Kidney tubule cell (primary cell): ENCODE measurements at regions not wholly inside any gene's neighbourhood (a gene's known extent, or its start where the extent isn't known, plus 50 kb on each side); places are given as distances from the start of the nearest gene placed in this dataset.
"Not testable (repeated sequence)": the region's sequence is repeated elsewhere in the genome, so short reads cannot be mapped to it uniquely, and the experiment has no call there.

Source experiments
- DNase-seq: peaks from one replicate; pipeline ENCODE4 v3.0.0-alpha.2; 2018; ENCODE audit warnings: low spot score

DNA sequence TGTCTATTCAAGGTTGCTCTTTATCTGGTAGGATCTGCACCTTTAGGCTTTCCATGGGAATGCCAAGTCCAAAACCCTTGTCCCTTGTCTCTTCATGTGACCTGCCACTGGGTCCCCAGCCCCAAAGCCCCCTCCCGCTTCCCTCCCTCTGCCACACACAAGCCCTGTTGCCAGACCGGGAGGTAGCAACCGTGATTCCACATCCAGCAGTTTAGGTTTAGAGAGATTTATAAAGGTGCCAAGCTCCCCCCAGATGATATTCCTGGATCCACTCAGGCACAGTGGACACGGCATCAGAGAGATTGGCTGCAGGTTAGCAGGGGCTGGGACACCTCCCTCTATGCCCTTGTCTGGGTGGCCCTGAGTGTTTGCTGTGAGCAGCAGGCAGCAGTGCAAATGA is 504.7 kb downstream of the CCDC171 start:
- no peak for DNase-seq

DNA sequence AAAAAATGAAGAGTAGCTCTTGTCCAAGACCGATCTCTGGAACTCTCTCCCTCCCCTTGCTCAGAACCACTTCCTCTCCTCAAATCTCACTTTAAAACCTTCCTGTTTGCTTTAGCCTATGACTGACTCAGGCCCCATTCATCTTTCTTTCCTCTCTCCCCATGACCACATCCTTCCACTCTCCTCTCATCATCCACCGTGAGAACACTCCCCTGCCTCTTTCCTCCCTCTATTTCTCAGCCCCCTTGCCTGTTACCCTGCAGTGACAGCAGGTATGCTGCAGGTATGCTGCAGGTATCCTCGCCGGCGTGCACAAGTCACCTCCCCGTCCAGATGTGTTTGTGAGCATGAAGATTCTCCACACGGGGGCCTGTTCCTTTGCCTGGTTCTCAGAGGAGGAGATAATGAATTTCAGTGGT is 505.3 kb downstream of the CCDC171 start:
- DNase-seq: peak; percentile 80

DNA sequence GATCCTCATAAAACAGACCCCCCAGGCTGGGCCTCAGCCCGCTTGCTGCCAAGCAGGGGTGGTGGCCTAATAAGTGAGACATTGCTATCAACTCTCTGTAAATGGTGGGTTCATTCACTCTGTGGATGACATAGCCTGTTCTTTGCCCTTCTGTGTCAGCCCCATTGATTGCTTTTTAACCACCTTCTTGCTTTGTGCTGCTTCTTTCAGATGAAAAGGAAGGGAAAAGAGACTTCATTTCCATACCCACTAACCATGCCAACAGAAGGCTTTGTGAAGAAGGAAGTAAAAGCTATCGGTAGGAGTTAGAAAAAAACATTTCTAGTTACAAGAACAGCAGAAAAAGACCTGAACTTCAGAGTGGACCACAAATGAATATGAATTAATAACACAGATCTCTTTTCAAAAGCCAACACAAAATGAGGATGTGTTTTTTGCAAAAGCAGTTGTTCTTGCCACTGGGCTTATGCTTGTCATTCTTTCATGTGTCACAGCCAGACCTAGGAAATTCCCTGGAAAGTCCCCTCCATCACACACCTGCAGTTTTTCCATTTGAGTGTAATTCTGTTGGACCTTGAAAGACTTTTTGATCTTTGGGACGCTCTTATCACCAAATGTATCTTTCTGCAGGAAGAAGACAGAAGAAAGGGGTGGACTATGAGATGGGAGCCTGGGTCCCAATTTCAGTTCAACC is 507.7 kb downstream of the CCDC171 start:
- peak; percentile 61 for DNase-seq

DNA sequence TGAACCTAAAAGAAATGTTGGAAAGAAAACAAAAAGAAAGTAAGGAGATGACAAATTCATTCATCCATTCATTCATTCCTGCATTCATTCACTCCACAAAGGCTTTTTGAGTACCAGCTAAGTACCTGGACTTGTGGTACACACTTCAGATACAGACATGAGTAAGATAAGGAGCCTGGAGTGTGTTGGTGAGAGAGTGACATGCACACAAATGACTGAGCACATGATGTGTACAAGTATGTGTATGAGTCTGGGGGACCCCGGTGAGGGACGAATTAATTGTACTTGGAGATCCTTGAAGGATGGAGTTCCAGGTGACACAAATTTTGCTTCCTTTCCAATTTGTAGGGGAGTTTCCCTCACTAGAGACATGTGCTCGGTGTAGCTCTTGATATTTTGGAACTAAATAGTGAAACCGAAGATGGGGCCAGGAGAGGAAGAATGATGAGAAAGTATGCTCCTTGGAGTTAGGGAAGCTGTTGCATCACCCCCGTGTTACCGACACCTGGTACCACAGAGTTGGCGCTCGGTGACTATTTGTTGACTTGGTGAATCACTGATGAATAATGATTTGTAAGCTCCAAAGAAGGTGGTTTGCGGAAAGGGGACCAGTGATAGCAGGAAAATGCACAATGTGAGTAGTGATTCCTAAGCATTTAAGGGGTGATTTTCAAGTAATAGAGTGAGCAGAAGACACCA is 509.8 kb downstream of the CCDC171 start:
- DNase-seq: peak; percentile 89

DNA sequence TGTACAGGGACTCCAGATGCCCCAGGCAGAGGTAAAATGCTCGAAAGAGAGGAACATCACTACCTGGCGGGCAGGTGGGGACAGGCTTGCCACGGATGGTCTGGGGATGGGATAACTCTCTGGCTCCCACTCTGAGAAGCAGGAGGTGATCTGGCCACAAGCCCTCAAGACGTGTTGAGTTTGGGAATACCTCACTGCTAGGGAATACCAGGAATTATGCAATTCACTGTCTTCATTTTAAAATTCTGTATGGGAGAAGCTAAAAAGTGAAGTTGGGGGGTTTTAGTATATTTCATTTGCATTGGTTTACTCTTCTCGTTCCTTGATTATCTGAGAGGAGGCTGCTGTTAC is 510.4 kb downstream of the CCDC171 start:
- no peak for DNase-seq

DNA sequence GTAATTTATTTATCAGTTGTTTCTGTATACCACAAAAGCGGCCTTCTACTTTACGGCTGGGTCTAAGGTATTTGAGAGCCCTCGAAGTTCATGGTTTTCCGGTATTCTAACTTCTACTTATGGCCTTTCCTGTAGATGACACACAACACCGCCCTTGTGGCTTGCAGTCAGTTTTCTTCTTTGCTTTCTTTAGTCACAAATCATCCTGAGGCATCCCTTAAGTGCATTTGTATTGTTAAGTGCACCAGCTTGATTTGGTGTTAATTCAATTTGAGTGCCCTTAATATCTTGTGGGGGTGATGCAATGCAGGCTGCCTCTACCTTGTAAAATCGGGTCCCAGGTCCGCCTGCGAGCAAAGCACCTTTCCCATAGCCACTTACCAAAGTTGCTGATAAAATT is 511.9 kb downstream of the CCDC171 start:
- DNase-seq: peak; percentile 26

DNA sequence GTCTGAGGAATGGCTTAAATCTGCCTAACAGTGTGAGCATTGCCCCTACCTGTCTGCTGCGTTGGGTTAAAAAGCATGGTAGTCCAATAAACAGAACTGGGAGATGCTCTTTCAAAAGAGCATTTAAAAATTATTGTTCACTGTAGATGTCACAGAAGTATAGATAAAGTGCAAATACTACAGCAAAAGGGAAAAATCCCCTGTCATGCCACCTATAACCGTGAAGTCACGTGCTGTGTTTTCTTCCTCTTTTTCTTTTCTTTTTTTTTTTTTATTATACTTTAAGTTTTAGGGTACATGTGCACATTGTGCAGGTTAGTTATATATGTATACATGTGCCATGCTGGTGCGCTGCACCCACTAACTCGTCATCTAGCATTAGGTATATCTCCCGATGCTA is 513.4 kb downstream of the CCDC171 start:
- not testable (repeated sequence) for DNase-seq

DNA sequence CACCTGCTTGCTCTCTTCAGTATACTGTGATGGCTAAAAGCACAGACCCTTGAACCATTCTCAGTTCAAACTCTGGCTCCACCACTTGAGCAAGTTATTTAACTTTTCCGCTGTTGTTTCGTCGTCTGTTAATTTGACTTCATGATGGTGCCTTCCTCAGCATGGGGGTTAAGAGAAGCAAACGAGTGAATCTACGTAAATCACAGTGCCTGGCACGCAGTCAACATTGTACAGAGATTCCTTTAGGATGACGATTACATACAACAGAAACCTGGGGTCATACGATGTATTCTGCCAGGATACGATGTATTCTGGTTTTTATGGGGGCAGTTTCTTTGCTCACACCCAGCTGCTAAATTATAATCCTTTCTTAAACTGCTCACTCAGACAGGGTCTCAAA is 515.6 kb downstream of the CCDC171 start:
- DNase-seq: no peak

DNA sequence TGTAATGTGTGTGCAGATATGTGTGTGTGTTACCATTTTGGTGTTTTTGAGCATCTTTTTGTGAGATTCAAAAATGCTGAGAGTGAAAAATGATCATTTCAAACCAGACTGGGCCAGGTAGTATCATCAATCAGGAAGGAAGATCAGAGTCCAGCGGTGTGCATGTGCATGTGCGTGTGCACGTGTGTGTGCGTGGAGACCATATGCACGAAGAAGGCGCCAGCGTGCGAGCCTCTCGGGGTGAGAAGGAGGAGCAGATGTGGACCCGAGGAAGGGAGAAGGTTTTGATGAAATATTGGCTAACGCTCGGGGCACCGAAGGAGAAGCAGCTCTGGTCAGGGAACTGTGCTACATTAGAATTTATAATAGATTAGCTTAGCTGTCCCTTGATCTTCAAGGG is 516.4 kb downstream of the CCDC171 start:
- DNase-seq: no peak

DNA sequence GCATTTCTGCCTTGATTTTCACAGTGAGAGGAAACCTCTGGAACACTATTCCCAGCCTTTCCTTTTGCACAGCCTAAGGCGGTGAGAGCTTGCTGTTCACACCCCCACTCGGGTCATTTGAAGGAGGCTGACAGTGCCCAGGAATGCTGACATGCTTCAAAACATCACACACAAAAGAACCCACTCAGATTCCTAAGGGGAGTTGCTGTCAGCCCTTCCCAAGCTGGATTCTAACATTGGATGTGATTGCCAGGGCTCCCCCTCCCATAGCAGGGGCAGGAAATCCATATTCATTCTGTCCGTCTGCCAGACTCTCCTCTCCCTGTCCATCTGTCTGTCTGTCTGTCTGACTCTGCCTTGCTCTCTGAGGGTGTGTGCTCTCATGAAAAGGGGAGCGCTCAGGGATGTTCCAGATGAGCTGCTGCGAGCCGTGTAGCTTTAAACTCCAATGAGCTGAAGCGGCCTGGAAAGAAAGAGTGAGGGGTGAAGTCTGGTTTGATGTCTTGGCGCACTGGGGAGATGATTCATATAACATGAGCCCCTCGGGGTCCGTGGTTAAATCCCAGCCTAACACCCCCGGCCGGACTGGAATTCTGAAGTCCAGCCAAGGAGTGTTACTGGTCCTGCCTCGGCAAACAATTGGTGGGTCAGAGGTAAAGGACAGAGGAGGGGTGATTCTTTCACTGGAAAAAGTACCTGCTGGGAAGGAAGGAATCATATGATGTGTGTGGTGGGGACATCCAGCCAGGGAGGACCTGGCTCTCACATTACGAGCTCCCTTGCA is 517.0 kb downstream of the CCDC171 start:
- peak; percentile 67 for DNase-seq

DNA sequence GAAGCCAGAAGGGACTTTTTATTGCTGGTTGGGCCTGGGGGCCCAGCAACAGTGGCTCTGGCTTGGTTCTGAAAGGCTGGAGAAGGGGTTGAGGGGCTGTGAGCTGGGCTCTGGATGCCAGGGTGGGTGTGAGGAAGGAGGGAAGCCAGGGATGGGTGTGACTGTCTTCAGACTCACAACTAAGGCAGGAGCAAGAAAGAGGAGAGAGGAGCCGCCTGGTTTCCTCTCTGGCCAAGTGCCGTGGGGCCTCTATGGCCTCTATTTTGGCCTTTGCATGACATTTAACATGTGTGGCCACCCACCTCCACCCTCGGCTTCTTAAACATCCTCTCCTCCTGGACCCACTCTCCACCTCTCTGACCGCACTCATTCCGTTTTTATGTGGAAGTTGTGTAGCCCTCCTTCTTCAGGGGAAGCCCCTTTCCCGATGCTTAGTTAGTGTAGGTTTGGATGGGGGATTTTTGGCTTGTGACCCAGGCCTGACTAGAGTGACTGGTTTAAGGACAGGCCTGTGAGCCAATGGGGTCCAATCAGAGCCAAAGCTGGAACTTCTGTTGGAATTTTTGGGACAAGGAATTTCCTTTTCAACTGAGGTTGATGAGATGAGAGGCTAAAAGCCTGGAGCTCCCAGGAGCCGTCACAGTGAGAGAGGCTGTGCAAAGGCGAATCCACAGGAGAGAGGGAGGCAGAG is 517.8 kb downstream of the CCDC171 start:
- DNase-seq: no peak

DNA sequence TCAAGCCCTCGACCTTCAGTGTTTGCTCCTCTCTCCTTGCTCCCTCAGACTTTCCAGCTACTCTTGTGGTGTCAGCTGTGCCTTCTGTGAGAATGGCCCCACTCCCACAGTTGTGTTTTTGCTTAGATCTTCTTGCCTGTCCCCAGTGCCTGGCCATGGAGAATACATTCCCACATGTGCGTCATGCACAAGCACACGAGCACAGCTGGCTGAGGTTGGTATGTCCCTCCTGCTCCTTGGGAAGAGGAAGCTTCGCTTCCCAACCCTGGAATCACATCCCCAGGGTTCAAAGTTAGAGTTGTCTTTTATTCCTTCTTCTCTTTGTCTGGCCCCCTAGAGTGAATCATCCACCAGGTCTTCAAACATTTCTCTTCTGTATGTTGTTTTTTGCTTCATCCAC is 518.6 kb downstream of the CCDC171 start:
- DNase-seq: no peak

DNA sequence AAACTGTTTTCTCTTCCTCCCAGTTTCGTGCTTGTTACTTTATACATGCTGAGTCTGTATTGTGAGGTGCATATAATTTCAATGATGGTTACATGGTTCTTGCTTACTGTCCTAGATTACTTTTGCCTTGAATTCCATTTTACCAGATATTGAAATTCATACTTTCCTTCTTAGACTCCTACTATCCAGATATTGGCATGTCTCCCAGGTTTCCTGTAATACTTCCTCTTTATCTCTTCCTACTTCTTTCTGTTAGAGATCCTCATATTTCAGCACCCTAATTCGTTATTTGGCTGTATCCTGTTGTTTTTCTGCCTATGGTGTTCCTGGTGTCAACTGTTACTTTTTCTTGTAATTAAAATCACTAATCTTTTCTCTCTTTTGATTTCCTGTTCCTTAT is 522.1 kb downstream of the CCDC171 start:
- DNase-seq: no peak

DNA sequence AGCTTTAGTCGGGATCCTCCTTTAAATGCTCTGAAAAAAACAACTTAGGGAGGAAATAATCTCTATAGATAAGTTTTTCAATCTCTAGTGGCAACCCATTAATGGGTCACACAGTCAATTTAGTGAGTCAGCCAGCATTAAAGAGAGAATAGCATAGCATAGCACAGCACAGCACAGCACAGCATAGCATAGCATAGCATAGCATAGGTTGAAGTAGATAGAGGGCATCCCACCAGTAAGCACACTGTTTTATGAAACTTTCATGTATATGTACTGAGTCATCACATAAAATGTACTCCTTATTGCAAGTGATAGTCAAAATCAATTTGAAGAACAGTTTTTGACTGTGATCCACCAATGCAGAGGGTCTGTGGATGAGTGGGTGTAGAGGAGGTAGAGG is 522.9 kb downstream of the CCDC171 start:
- DNase-seq: no peak

DNA sequence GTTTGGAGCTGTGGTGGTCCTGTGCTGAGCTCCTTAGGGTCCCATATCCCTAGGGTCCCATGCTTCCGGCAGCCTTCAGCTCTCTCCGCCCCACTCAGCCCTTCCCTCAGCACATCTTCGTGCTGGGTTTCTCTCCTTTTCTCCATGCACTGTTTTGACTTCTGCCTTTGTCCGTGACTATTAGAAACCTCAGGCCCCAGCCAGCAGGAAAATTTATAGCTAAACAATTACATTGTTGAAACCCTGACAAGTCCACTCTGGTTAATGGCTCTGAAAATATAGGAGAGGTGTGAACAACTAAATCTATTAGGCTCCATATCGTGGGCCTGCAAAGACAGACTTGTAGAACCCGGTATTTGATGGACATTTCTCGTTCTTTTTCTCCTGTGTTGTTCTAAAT is 523.7 kb downstream of the CCDC171 start:
- no peak for DNase-seq

DNA sequence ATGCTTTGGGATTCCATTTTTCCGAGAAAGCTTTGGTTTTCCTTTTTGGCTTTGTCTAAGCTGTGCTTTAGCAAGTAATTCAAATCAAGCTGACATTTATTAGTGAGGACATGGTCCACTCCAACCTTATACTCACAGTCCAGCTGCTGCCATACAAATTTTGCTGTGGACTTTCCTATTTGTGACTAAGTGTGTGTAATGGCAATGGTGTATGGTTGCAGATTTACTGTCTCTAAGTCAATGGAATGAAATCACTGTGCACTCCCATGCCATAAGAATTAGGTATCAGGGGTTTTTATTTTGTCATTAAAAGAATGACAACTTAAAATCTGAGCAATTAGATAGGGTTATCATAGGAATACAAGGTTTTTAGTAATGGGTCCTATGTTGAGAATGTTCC is 530.0 kb downstream of the CCDC171 start:
- no peak for DNase-seq

DNA sequence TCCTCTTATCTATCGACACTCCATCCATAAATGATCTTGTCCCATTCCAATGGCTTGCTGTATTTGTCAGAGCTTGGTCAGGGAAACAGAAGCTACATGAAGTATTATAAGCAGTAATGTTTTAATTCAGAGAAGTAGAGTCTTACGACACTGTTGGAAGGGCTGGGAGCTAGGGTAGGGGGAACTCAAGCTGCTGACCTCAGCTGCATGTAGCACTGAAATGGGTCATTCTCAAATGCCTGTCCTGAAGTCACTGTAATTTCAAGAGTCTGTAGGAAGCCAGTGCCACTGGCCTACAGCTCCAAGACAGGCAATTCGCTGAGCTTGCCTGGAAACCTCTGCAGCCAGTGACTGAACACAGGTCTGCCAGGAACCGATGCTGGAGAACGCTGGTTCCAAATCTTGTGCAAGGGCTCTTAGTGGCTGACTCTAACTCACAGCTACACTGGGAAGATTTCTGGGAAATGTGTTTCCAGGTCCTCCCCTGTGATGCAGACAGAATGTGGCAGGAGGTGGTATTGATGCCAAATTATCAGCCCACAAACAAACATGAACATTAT is 532.4 kb downstream of the CCDC171 start:
- DNase-seq: no peak

DNA sequence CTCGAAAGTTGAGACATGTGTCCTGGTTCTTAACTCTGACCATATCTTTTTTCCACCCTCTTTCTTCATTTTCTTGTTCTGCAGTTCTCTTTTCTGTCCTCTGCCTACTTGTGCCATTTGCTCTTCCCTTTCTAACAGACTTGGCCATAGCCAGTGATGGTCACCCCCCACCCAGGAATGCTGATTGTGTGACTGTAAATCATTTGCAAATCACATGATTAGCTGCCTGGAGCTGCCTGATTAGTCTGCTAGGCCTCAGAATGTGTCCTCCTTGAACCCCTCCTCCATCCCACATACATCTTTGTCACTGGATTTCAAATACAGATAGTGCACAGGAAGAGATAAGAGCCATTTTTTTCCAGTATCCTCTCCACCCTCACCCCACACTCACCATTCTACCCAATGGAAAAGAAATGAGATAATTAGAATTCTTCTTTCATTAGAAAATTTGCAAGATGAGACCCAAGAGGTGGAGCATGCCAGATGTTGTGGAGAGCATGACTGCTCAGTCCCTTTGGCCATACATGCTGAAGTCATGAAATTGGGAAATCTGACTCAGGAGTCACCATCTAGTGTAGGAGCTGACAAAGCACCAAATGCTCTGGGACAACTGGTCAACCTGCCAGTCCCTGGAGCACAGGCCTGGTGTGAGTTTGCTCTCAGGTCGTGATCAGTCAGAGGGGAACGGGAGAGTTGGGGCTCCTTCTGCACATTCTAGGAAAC is 538.2 kb downstream of the CCDC171 start:
- peak; percentile 10 for DNase-seq

DNA sequence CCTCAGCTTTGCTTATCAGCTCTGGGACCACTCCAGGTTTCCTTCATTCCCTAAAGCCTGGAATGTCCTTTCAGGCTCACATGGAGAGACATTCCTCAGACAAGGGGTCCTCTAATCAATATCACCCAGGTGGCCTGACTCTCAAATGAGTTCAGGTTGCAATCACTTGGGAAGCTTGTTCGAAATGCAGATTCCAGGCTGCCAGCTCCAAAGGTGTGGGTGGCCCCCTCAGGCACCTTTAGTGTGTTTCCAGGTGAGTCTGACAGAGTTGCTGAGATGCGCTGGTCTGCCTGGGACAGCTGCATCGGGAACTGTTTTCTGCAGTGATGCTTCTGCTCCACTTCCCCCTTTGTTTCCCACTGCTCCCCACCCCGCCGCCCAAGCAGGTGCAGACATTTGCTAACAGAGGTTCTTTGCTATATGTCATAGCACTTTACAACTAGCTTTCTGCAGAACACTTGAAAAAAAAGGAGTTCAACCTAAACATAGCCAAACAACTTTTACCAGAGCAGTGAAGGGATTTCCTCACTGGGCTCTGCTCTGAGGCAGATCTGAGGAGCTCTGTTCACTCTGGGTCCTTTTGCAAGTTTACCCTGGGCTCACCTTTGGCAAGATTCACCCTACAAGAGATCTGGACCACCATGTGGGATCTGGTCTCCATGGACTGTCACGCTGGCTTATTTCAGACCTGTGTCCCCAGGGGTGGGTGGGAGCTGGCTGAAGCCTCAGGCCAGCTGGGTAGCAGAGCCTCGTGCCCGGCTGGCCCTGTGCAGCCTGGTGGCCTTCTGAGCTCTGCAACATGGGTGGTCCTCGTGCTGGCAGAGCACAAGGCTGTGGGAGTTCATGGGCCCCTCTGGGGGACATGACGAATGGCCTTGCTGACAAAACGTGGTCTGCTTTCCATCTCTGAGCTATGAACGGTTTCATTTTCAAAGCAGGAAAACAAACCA is 539.6 kb downstream of the CCDC171 start:
- DNase-seq: no peak

DNA sequence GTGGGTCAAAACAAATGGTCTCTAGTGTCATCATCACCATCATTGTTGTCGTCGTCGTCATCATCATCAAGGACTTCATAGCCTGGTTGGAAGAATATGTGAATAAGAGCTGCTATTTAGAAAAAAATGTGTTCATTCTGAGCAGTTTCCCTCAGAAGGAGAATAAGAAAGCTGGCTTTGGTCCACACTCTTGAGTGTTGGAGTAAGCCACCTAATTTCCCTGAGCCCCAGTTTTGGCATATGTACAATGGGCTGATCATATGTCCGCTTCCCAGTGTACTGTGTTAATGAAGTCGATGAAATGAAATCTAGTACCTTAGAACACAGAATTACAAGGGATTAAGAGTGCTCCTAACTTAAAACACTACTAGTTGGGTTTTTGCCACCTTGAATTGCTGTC is 545.5 kb downstream of the CCDC171 start:
- DNase-seq: no peak
